ENCODE measurements at regions not wholly inside any gene's neighbourhood (a gene's known extent, or its start where the extent isn't known, plus 50 kb on each side); places are given as distances from the start of the nearest gene placed in this dataset.

GRCh38 chr14:101499513-101499912 is 61.8 kb upstream of the DIO3 start:
- H3K4me3 ChIP-seq: no peak overlapping the region
- TF ChIP-seq CTCF (IDR thresholded peaks at IDR 0.05): no peak
- H3K27me3 ChIP-seq: no peaks in the 10 kb centered on the region
- no peaks in the 10 kb centered on the region for H3K36me3 ChIP-seq
- H3K4me1 ChIP-seq: no peaks in the 10 kb centered on the region
- H3K9me3 ChIP-seq: peaks cover 0 to 8% of the 10 kb centered on the region in 2 donors
- no peak overlapping the region for H3K27ac ChIP-seq
- DNase-seq (ENCODE audit: low spot score): peak; percentile 36

GRCh38 chr14:101500061-101500460 is 61.2 kb upstream of the DIO3 start:
- Histone ChIP-seq H3K36me3 (no peaks in the 10 kb centered on the region), H3K27ac (no peak overlapping the region), H3K27me3 (no peaks in the 10 kb centered on the region), H3K9me3 (peaks cover 0 to 8% of the 10 kb centered on the region in 2 donors), H3K4me3 (no peak overlapping the region), H3K4me1 (no peaks in the 10 kb centered on the region)
- TF ChIP-seq CTCF (IDR thresholded peaks at IDR 0.05): no peak
- DNase-seq (ENCODE audit: low spot score): peak; percentile 50

GRCh38 chr14:101500681-101501080 is 60.6 kb upstream of the DIO3 start:
- Histone ChIP-seq H3K4me1 (no peaks in the 10 kb centered on the region), H3K36me3 (no peaks in the 10 kb centered on the region), H3K9me3 (peaks cover 0 to 8% of the 10 kb centered on the region in 2 donors), H3K27me3 (no peaks in the 10 kb centered on the region), H3K4me3 (no peak overlapping the region), H3K27ac (no peak overlapping the region)
- TF ChIP-seq CTCF (IDR thresholded peaks at IDR 0.05): no peak
- peak; percentile 38 for DNase-seq (ENCODE audit: low spot score)

GRCh38 chr14:101501341-101501740 is 60.0 kb upstream of the DIO3 start:
- no peaks in the 10 kb centered on the region for H3K4me1 ChIP-seq
- peaks cover 0 to 8% of the 10 kb centered on the region in 2 donors for H3K9me3 ChIP-seq
- H3K4me3 ChIP-seq: no peak overlapping the region
- H3K27me3 ChIP-seq: no peaks in the 10 kb centered on the region
- TF ChIP-seq CTCF (IDR thresholded peaks at IDR 0.05): no peak
- no peaks in the 10 kb centered on the region for H3K36me3 ChIP-seq
- H3K27ac ChIP-seq: no peak overlapping the region
- peak; percentile 36 for DNase-seq (ENCODE audit: low spot score)

GRCh38 chr14:101501858-101502615 is 59.3 kb upstream of the DIO3 start:
- Histone ChIP-seq H3K36me3 (no peaks in the 10 kb centered on the region), H3K9me3 (peaks cover 0 to 8% of the 10 kb centered on the region in 2 donors), H3K4me1 (no peaks in the 10 kb centered on the region), H3K27me3 (no peaks in the 10 kb centered on the region), H3K4me3 (no peak overlapping the region), H3K27ac (no peak overlapping the region)
- TF ChIP-seq CTCF (IDR thresholded peaks at IDR 0.05): no peak
- DNase-seq (ENCODE audit: low spot score): peak; percentile 28

Data from right atrium auricular region (tissue), 2 donors.